ENCODE measurements at regions not wholly inside any gene's neighbourhood (a gene's known extent, or its start where the extent isn't known, plus 50 kb on each side); places are given as distances from the start of the nearest gene placed in this dataset.
A peak's percentile ranks its signal among the peaks of the same experiment; 100 is the strongest.

- no peak overlapping the region for H3K4me3 ChIP-seq
- no peak for DNase-seq
- no peaks in the 10 kb centered on the region for H3K36me3 ChIP-seq
- peaks cover 9% of the 10 kb centered on the region for H3K27me3 ChIP-seq (ENCODE audit: low read depth)
- no peaks in the 10 kb centered on the region for H3K4me1 ChIP-seq
- no peaks in the 10 kb centered on the region for H3K9me3 ChIP-seq (replicated peaks)
- intact Hi-C loops (cut with micrococcal nuclease), result no loop called here
- TF ChIP-seq CTCF (IDR thresholded peaks at IDR 0.05; ENCODE audit: borderline replicate concordance), result no peak
- no peak overlapping the region for H3K27ac ChIP-seq (replicated peaks)
Observed at GRCh38 chr6:160859822-160860221, 131.7 kb upstream of the MAP3K4 start.

GRCh38 chr6:160861824-160862223 is 129.7 kb upstream of the MAP3K4 start:
- no peaks in the 10 kb centered on the region for H3K4me1 ChIP-seq
- peaks cover 4% of the 10 kb centered on the region for H3K9me3 ChIP-seq (replicated peaks)
- peaks cover 9% of the 10 kb centered on the region for H3K27me3 ChIP-seq (ENCODE audit: low read depth)
- H3K4me3 ChIP-seq, result no peak overlapping the region
- DNase-seq, result no peak
- H3K36me3 ChIP-seq, result no peaks in the 10 kb centered on the region
- no peak for TF ChIP-seq CTCF (IDR thresholded peaks at IDR 0.05; ENCODE audit: borderline replicate concordance)
- intact Hi-C loops (cut with micrococcal nuclease), result no loop called here
- H3K27ac ChIP-seq (replicated peaks), result no peak overlapping the region

GRCh38 chr6:160863782-160864181 is 127.8 kb upstream of the MAP3K4 start:
- no peak for TF ChIP-seq CTCF (IDR thresholded peaks at IDR 0.05; ENCODE audit: borderline replicate concordance)
- no peak for DNase-seq

GRCh38 chr6:160871320-160871719 is 120.2 kb upstream of the MAP3K4 start:
- Histone ChIP-seq H3K4me3 (no peak overlapping the region), H3K36me3 (no peaks in the 10 kb centered on the region), H3K27me3 (ENCODE audit: low read depth) (no peaks in the 10 kb centered on the region), H3K27ac (replicated peaks) (no peak overlapping the region), H3K9me3 (replicated peaks) (peaks cover 5% of the 10 kb centered on the region), H3K4me1 (no peaks in the 10 kb centered on the region)
- DNase-seq, result no peak
- intact Hi-C loops (cut with micrococcal nuclease), result no loop called here
- no peak for TF ChIP-seq CTCF (IDR thresholded peaks at IDR 0.05; ENCODE audit: borderline replicate concordance)

More at GRCh38 chr6:160863782-160864181, 127.8 kb upstream of the MAP3K4 start:
- intact Hi-C loops (cut with micrococcal nuclease), result no loop called here
- Histone ChIP-seq H3K4me1 (no peaks in the 10 kb centered on the region), H3K27ac (replicated peaks) (no peak overlapping the region), H3K36me3 (no peaks in the 10 kb centered on the region), H3K27me3 (ENCODE audit: low read depth) (peaks cover 9% of the 10 kb centered on the region), H3K9me3 (replicated peaks) (peaks cover 5% of the 10 kb centered on the region), H3K4me3 (no peak overlapping the region)

- intact Hi-C loops (cut with micrococcal nuclease), result no loop called here
- no peaks in the 10 kb centered on the region for H3K36me3 ChIP-seq
Observed at GRCh38 chr6:160881148-160881808, 110.3 kb upstream of the MAP3K4 start.

More at GRCh38 chr6:160881148-160881808, 110.3 kb upstream of the MAP3K4 start:
- Histone ChIP-seq H3K4me1 (peaks cover 19% of the 10 kb centered on the region), H3K27me3 (ENCODE audit: low read depth) (no peaks in the 10 kb centered on the region), H3K4me3 (no peak overlapping the region), H3K27ac (replicated peaks) (peak overlapping the region; percentile 4), H3K9me3 (replicated peaks) (no peaks in the 10 kb centered on the region)
- no peak for DNase-seq
- TF ChIP-seq CTCF (IDR thresholded peaks at IDR 0.05; ENCODE audit: borderline replicate concordance), result no peak

Data from left ventricle myocardium inferior (tissue), 1 donor.